ENCODE measurements at regions not wholly inside any gene's neighbourhood (a gene's known extent, or its start where the extent isn't known, plus 50 kb on each side); places are given as distances from the start of the nearest gene placed in this dataset.
"Not testable (repeated sequence)": the region's sequence is repeated elsewhere in the genome, so short reads cannot be mapped to it uniquely, and the experiment has no call there.

DNA sequence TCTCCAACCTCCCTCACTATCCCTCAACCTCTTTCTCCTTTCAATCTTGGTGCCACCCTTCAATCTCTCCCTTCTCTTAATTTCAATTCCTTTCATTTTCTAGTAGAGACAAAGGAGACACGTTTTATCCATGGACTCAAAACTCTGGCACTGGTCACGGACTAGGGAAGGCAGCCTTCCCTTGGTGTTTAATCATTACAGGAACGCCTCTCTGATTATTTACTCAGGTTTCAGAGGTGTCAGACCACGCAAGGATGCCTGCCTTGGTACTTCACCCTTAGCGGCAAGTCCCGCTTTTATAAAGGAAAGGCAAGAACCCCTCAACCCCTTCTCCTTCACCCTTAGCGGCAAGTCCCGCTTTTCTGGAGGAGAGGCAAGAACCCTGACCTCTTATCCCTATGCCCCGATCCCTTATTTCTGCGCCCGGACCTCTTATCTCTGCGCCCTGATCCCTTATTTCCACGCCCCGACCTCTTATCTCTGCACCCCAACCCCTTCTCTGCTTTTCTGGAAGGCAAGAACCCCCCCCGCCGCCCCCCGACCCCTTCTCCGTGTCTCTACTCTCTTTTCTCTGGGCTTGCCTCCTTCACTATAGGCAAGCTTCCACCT, 543.1 kb upstream of the HTR2C start:
- ATAC-seq (replicated peaks in 1 of 4); POLR2A ChIA-PET; H3K4me3 ChIP-seq (ENCODE audit: control insufficient read depth in 1 of 2, extremely low read depth in 1 of 2, low read length in 1 of 2); H3K4me1 Mint-ChIP-seq; H3K27me3 ChIP-seq (replicated peaks in 1 of 2; ENCODE audit: control insufficient read depth in 2 of 2, extremely low read depth in 1 of 2, insufficient read depth in 2 of 2, low read length in 1 of 2); H3K36me3 Mint-ChIP-seq; H3K27ac ChIP-seq (ENCODE audit: low read length); H3K9me3 Mint-ChIP-seq; H3K4me1 ChIP-seq (ENCODE audit: control insufficient read depth in 1 of 2, extremely low read depth in 1 of 2, insufficient read depth in 2 of 2, low read length in 2 of 2); H3K27ac Mint-ChIP-seq; H3K9me3 ChIP-seq; H3K4me3 Mint-ChIP-seq; DNase-seq; H3K36me3 ChIP-seq (ENCODE audit: control insufficient read depth in 2 of 2, extremely low read depth in 1 of 2, insufficient read depth in 1 of 2, low read length in 1 of 2): not testable (repeated sequence)
- 50% methylated on average over 2 of the region's 18 CpGs for whole genome bisulfite sequencing (ENCODE audit: insufficient coverage)
- peaks cover 0 to 14% of the 10 kb centered on the region in 2 donors for H3K27me3 Mint-ChIP-seq
- CTCF ChIA-PET: interaction anchor here in 1 of 2 donors (0.6 kb wide), 1 partner anchor 140 kb away, joined by 11 read pairs; no protein-coding TSS in a partner anchor

DNA sequence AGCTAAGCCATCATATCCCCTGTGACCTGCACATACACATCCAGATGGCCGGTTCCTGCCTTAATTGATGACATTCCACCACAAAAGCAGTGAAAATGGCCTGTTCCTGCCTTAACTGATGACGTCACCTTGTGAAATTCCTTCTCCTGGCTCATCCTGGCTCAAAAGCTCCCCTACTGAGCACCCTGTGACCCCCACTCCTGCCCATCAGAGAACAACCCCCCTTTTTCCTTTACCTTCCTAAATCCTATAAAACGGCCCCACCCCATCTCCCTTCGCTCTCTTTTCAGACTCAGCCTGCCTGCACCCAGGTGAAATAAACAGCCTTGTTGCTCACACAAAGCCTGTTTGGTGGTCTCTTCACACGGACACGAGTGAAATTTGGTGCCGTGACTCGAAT, 543.8 kb upstream of the HTR2C start:
- not testable (repeated sequence) for H3K36me3 ChIP-seq (ENCODE audit: control insufficient read depth in 2 of 2, extremely low read depth in 1 of 2, insufficient read depth in 1 of 2, low read length in 1 of 2); H3K9me3 ChIP-seq; H3K4me3 Mint-ChIP-seq; H3K9me3 Mint-ChIP-seq; H3K27me3 ChIP-seq (replicated peaks in 1 of 2; ENCODE audit: control insufficient read depth in 2 of 2, extremely low read depth in 1 of 2, insufficient read depth in 2 of 2, low read length in 1 of 2); DNase-seq; H3K4me3 ChIP-seq (ENCODE audit: control insufficient read depth in 1 of 2, extremely low read depth in 1 of 2, low read length in 1 of 2); H3K27ac ChIP-seq (ENCODE audit: low read length); H3K36me3 Mint-ChIP-seq; H3K4me1 ChIP-seq (ENCODE audit: control insufficient read depth in 1 of 2, extremely low read depth in 1 of 2, insufficient read depth in 2 of 2, low read length in 2 of 2); H3K4me1 Mint-ChIP-seq; H3K27ac Mint-ChIP-seq; ATAC-seq (replicated peaks in 1 of 4)
- H3K27me3 Mint-ChIP-seq: peaks cover 0 to 14% of the 10 kb centered on the region in 2 donors
- ChIA-PET CTCF (interaction anchor here in 1 of 2 donors (0.6 kb wide), 1 partner anchor 139 kb away, joined by 11 read pairs; no protein-coding TSS in a partner anchor), POLR2A (interaction anchor here in 1 of 2 donors (0.6 kb wide), 1 partner anchor 1921 kb away, joined by 3 read pairs; no protein-coding TSS in a partner anchor)
- no CpG with 5 or more reads among the region's 8 CpGs for WGBS (ENCODE audit: insufficient coverage)

DNA sequence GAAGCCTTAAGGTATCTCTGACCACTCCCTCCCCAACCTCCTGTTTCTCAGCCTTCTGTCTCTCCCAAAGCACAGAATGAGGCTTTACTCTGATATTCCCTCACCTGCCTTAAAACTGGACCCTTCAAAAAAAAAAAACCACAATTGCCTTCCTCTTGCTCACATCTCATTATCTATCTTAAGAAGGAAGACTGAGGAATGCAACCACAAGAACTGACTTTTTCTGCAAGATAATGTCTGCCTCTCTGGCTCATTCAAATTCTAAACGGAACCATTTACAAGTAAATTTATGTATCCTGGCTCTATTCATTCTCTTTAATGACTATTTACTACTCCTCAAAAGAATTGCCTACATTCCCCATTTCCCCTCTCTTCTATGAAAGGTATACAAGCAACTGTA, 545.5 kb upstream of the HTR2C start:
- no peak for ATAC-seq (replicated peaks in 1 of 4)
- Histone ChIP-seq H3K4me3 (ENCODE audit: control insufficient read depth in 1 of 2, extremely low read depth in 1 of 2, low read length in 1 of 2) (no peak overlapping the region), H3K36me3 (ENCODE audit: control insufficient read depth in 2 of 2, extremely low read depth in 1 of 2, insufficient read depth in 1 of 2, low read length in 1 of 2) (no peaks in the 10 kb centered on the region), H3K4me1 (ENCODE audit: control insufficient read depth in 1 of 2, extremely low read depth in 1 of 2, insufficient read depth in 2 of 2, low read length in 2 of 2) (no peaks in the 10 kb centered on the region), H3K9me3 (no peaks in the 10 kb centered on the region), H3K27ac (ENCODE audit: low read length) (no peak overlapping the region), H3K27me3 (replicated peaks in 1 of 2; ENCODE audit: control insufficient read depth in 2 of 2, extremely low read depth in 1 of 2, insufficient read depth in 2 of 2, low read length in 1 of 2) (no peaks in the 10 kb centered on the region)
- Mint-ChIP-seq H3K9me3 (no peaks in the 10 kb centered on the region), H3K36me3 (no peaks in the 10 kb centered on the region), H3K4me1 (no peaks in the 10 kb centered on the region), H3K4me3 (no peak overlapping the region), H3K27me3 (peaks cover 0 to 14% of the 10 kb centered on the region in 2 donors), H3K27ac (no peak overlapping the region)
- CTCF ChIA-PET: no interaction called here
- DNase-seq: no peak
- WGBS (ENCODE audit: insufficient coverage): no CpG with 5 or more reads among the region's 1 CpG
- POLR2A ChIA-PET: no interaction called here

DNA sequence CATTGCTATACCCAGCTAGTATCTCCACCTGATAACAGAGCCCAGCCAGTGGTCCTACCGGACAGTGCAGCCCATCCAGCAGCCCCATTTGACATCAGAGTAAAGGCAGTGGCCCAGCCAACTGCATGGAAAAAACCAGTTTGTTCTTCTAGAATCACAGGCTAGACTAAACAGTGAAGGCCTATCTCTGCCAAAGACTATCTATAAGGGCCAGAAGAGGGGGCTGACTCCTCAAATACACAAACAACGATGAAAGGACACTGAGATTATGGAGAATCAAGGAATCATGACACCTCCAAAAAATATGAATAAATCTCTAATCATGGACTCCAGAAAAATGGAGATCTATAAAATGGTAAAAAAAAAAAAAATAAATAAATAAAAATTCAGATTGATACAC, 546.4 kb upstream of the HTR2C start:
- no peak for ATAC-seq (replicated peaks in 1 of 4)
- H3K27me3 Mint-ChIP-seq: peaks cover 0 to 14% of the 10 kb centered on the region in 2 donors
- CTCF ChIA-PET: no interaction called here
- no peak for DNase-seq
- Histone ChIP-seq H3K4me3 (ENCODE audit: control insufficient read depth in 1 of 2, extremely low read depth in 1 of 2, low read length in 1 of 2) (no peak overlapping the region), H3K4me1 (ENCODE audit: control insufficient read depth in 1 of 2, extremely low read depth in 1 of 2, insufficient read depth in 2 of 2, low read length in 2 of 2) (no peaks in the 10 kb centered on the region), H3K9me3 (no peaks in the 10 kb centered on the region), H3K36me3 (ENCODE audit: control insufficient read depth in 2 of 2, extremely low read depth in 1 of 2, insufficient read depth in 1 of 2, low read length in 1 of 2) (no peaks in the 10 kb centered on the region), H3K27ac (ENCODE audit: low read length) (no peak overlapping the region), H3K27me3 (replicated peaks in 1 of 2; ENCODE audit: control insufficient read depth in 2 of 2, extremely low read depth in 1 of 2, insufficient read depth in 2 of 2, low read length in 1 of 2) (no peaks in the 10 kb centered on the region)
- no peak overlapping the region for H3K4me3 Mint-ChIP-seq
- POLR2A ChIA-PET: no interaction called here
- H3K9me3 Mint-ChIP-seq: no peaks in the 10 kb centered on the region
- H3K36me3 Mint-ChIP-seq: no peaks in the 10 kb centered on the region
- H3K4me1 Mint-ChIP-seq: no peaks in the 10 kb centered on the region
- no CpG with 5 or more reads among the region's 2 CpGs for WGBS (ENCODE audit: insufficient coverage)
- no peak overlapping the region for H3K27ac Mint-ChIP-seq

DNA sequence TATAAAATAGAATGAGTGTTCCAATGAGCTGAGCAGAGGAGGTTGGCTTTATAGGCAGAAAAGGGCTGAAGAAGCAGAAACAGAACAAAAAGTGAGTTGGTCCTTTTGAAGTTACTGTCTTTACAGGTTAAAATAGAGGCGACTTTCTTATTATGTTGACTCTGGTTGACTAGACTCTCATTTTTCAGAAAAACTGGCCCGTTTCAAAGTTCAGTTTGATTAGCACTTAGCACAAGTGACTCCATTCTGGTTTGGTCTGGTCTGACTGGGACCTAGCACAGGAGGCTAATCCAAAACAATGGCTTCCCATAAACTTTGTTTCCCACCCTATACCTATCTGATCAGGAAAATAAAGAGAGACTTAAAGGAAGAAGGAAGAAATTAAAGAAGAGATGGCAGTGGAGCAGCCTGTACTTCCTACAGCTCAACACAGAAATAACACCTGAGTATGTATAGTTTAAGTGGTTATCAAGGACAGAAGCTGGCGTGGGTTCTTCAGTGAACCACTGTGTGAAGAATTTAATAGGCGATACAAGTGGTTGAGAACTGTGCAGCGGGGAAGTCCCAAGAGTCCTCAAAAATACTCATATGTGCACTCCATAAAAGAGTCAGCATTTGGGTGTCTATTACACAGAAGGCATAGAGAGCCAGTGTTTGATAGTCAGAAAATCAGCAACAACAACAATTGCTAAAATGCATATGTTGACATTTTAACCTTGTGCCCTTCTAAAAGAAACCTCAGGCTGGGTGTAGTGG, 554.8 kb upstream of the HTR2C start:
- ChIA-PET POLR2A (no interaction called here), CTCF (no interaction called here)
- H3K9me3 ChIP-seq: no peaks in the 10 kb centered on the region
- Mint-ChIP-seq H3K27me3 (no peaks in the 10 kb centered on the region), H3K9me3 (peaks cover 0 to 10% (median 6%) of the 10 kb centered on the region in 3 donors), H3K27ac (no peak overlapping the region), H3K4me3 (no peak overlapping the region), H3K4me1 (no peaks in the 10 kb centered on the region), H3K36me3 (no peaks in the 10 kb centered on the region)
- no peaks in the 10 kb centered on the region for H3K4me1 ChIP-seq (ENCODE audit: control insufficient read depth in 1 of 2, extremely low read depth in 1 of 2, insufficient read depth in 2 of 2, low read length in 2 of 2)
- ATAC-seq (replicated peaks in 1 of 4): no peak
- no peaks in the 10 kb centered on the region for H3K36me3 ChIP-seq (ENCODE audit: control insufficient read depth in 2 of 2, extremely low read depth in 1 of 2, insufficient read depth in 1 of 2, low read length in 1 of 2)
- H3K27ac ChIP-seq (ENCODE audit: low read length): no peak overlapping the region
- H3K4me3 ChIP-seq (ENCODE audit: control insufficient read depth in 1 of 2, extremely low read depth in 1 of 2, low read length in 1 of 2): no peak overlapping the region
- DNase-seq: no peak
- no CpG with 5 or more reads among the region's 5 CpGs for WGBS (ENCODE audit: insufficient coverage)
- H3K27me3 ChIP-seq (replicated peaks in 1 of 2; ENCODE audit: control insufficient read depth in 2 of 2, extremely low read depth in 1 of 2, insufficient read depth in 2 of 2, low read length in 1 of 2): no peaks in the 10 kb centered on the region

DNA sequence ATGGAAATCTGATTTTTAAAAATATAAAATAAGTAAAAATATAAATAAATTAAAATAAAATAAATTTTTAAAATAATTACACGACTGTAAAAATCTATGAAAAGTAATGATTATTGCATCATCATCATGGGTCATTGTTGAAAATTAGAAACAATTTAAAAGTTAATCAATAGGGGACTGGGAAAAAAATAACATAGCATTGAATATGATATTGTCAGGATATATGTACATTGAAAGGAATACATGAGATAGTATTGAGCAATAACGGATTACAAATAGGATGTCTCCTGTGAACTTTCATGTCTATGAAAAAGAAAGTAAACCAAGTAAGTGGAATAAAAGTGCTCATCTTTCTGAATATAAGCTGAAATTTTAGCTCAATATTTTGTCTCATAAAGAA, 566.8 kb upstream of the HTR2C start:
- no peak overlapping the region for H3K4me3 Mint-ChIP-seq
- Histone ChIP-seq H3K36me3 (ENCODE audit: control insufficient read depth in 2 of 2, extremely low read depth in 1 of 2, insufficient read depth in 1 of 2, low read length in 1 of 2) (no peaks in the 10 kb centered on the region), H3K27me3 (replicated peaks in 1 of 2; ENCODE audit: control insufficient read depth in 2 of 2, extremely low read depth in 1 of 2, insufficient read depth in 2 of 2, low read length in 1 of 2) (no peaks in the 10 kb centered on the region), H3K27ac (ENCODE audit: low read length) (no peak overlapping the region), H3K4me1 (ENCODE audit: control insufficient read depth in 1 of 2, extremely low read depth in 1 of 2, insufficient read depth in 2 of 2, low read length in 2 of 2) (no peaks in the 10 kb centered on the region), H3K4me3 (ENCODE audit: control insufficient read depth in 1 of 2, extremely low read depth in 1 of 2, low read length in 1 of 2) (no peak overlapping the region), H3K9me3 (no peaks in the 10 kb centered on the region)
- no peaks in the 10 kb centered on the region for H3K36me3 Mint-ChIP-seq
- H3K9me3 Mint-ChIP-seq: peaks cover 0 to 10% (median 0%) of the 10 kb centered on the region in 3 donors
- ChIA-PET CTCF (no interaction called here), POLR2A (no interaction called here)
- no peaks in the 10 kb centered on the region for H3K4me1 Mint-ChIP-seq
- H3K27me3 Mint-ChIP-seq: peaks cover 0 to 4% of the 10 kb centered on the region in 2 donors
- no peak for DNase-seq
- ATAC-seq (replicated peaks in 1 of 4): no peak
- H3K27ac Mint-ChIP-seq: no peak overlapping the region
- no CpG with 5 or more reads among the region's 2 CpGs for WGBS (ENCODE audit: insufficient coverage)
